ENCODE measurements at regions not wholly inside any gene's neighbourhood (a gene's known extent, or its start where the extent isn't known, plus 50 kb on each side); places are given as distances from the start of the nearest gene placed in this dataset.

GRCh38 chr12:30110958-30111586 is 327.3 kb upstream of the TMTC1 start:
- DNase-seq (ENCODE audit: low spot score in 2 of 2), result no peak
- H3K4me3 ChIP-seq, result no peak overlapping the region
- no peak overlapping the region for H3K27ac ChIP-seq
- no peaks in the 10 kb centered on the region for H3K27me3 ChIP-seq
- no peaks in the 10 kb centered on the region for H3K4me1 ChIP-seq
- peaks cover 0 to 9% of the 10 kb centered on the region in 2 donors for H3K9me3 ChIP-seq
- intact Hi-C loops (cut with DNase I; ENCODE audit: low total_unique reads), result no loop called here
- TF ChIP-seq POLR2AphosphoS5 (IDR thresholded peaks at IDR 0.05) (no peak), CTCF (IDR thresholded peaks at IDR 0.05) (no peak), POLR2A (IDR thresholded peaks at IDR 0.05) (no peak)
- H3K36me3 ChIP-seq, result no peaks in the 10 kb centered on the region

- Histone ChIP-seq H3K4me1 (no peaks in the 10 kb centered on the region), H3K27me3 (no peaks in the 10 kb centered on the region), H3K9me3 (peaks cover 0 to 9% of the 10 kb centered on the region in 2 donors), H3K4me3 (no peak overlapping the region), H3K36me3 (no peaks in the 10 kb centered on the region), H3K27ac (no peak overlapping the region)
- TF ChIP-seq POLR2AphosphoS5 (IDR thresholded peaks at IDR 0.05) (no peak), POLR2A (IDR thresholded peaks at IDR 0.05) (no peak), CTCF (IDR thresholded peaks at IDR 0.05) (no peak)
- intact Hi-C loops (cut with DNase I; ENCODE audit: low total_unique reads), result no loop called here
- no peak for DNase-seq (ENCODE audit: low spot score in 2 of 2)
Observed at GRCh38 chr12:30110498-30110897, 326.8 kb upstream of the TMTC1 start.

GRCh38 chr12:30108666-30109065 is 324.9 kb upstream of the TMTC1 start:
- DNase-seq (ENCODE audit: low spot score in 2 of 2), result no peak
- Histone ChIP-seq H3K9me3 (peaks cover 0 to 9% of the 10 kb centered on the region in 2 donors), H3K4me1 (no peaks in the 10 kb centered on the region), H3K27ac (no peak overlapping the region), H3K27me3 (no peaks in the 10 kb centered on the region), H3K4me3 (no peak overlapping the region), H3K36me3 (no peaks in the 10 kb centered on the region)
- intact Hi-C loops (cut with DNase I; ENCODE audit: low total_unique reads), result no loop called here
- TF ChIP-seq POLR2AphosphoS5 (IDR thresholded peaks at IDR 0.05), result no peak

- no peaks in the 10 kb centered on the region for H3K27me3 ChIP-seq
- peaks cover 0 to 9% of the 10 kb centered on the region in 2 donors for H3K9me3 ChIP-seq
- TF ChIP-seq CTCF (IDR thresholded peaks at IDR 0.05), result no peak
- no peak for TF ChIP-seq POLR2A (IDR thresholded peaks at IDR 0.05)
- TF ChIP-seq POLR2AphosphoS5 (IDR thresholded peaks at IDR 0.05), result no peak
- DNase-seq (ENCODE audit: low spot score in 2 of 2), result no peak
- H3K36me3 ChIP-seq, result no peaks in the 10 kb centered on the region
- H3K4me3 ChIP-seq, result no peak overlapping the region
- no peak overlapping the region for H3K27ac ChIP-seq
- intact Hi-C loops (cut with DNase I; ENCODE audit: low total_unique reads), result no loop called here
- H3K4me1 ChIP-seq, result no peaks in the 10 kb centered on the region
Observed at GRCh38 chr12:30106204-30106965, 322.6 kb upstream of the TMTC1 start.

GRCh38 chr12:30105505-30105904 is 321.8 kb upstream of the TMTC1 start:
- H3K27ac ChIP-seq, result no peak overlapping the region
- intact Hi-C loops (cut with DNase I; ENCODE audit: low total_unique reads), result no loop called here
- DNase-seq (ENCODE audit: low spot score in 2 of 2), result no peak
- no peak overlapping the region for H3K4me3 ChIP-seq
- H3K9me3 ChIP-seq, result peaks cover 0 to 9% of the 10 kb centered on the region in 2 donors
- no peak for TF ChIP-seq POLR2AphosphoS5 (IDR thresholded peaks at IDR 0.05)
- TF ChIP-seq POLR2A (IDR thresholded peaks at IDR 0.05), result no peak
- no peak for TF ChIP-seq CTCF (IDR thresholded peaks at IDR 0.05)
- no peaks in the 10 kb centered on the region for H3K36me3 ChIP-seq
- no peaks in the 10 kb centered on the region for H3K27me3 ChIP-seq
- no peaks in the 10 kb centered on the region for H3K4me1 ChIP-seq

Data from breast epithelium (tissue), 4 donors.